ENCODE measurements at regions not wholly inside any gene's neighbourhood (a gene's known extent, or its start where the extent isn't known, plus 50 kb on each side); places are given as distances from the start of the nearest gene placed in this dataset.
"Not testable (repeated sequence)": the region's sequence is repeated elsewhere in the genome, so short reads cannot be mapped to it uniquely, and the experiment has no call there.

GRCh38 chr5:108581026-108581425 is 166.7 kb upstream of the FER start:
- no peak for DNase-seq

GRCh38 chr5:108579236-108579635 is 168.5 kb upstream of the FER start:
- no peak for DNase-seq

- DNase-seq, result no peak
These were observed 168.9 kb upstream of the FER start for GRCh38 chr5:108578791-108579190.

- DNase-seq, result no peak
These were observed 180.3 kb upstream of the FER start for GRCh38 chr5:108567429-108567828.

- no peak for DNase-seq
These were observed 182.5 kb upstream of the FBXL17 start for GRCh38 chr5:108564441-108564840.

GRCh38 chr5:108562205-108562454 is 180.2 kb upstream of the FBXL17 start:
- DNase-seq, result no peak

GRCh38 chr5:108561416-108562204 is 179.7 kb upstream of the FBXL17 start:
- DNase-seq, result no peak

GRCh38 chr5:108560581-108560980 is 178.7 kb upstream of the FBXL17 start:
- no peak for DNase-seq

GRCh38 chr5:108560166-108560565 is 178.3 kb upstream of the FBXL17 start:
- DNase-seq, result no peak

- not testable (repeated sequence) for DNase-seq
These were observed 176.9 kb upstream of the FBXL17 start for GRCh38 chr5:108558840-108559239.

GRCh38 chr5:108558142-108558541 is 176.2 kb upstream of the FBXL17 start:
- not testable (repeated sequence) for DNase-seq

GRCh38 chr5:108557686-108558085 is 175.8 kb upstream of the FBXL17 start:
- no peak for DNase-seq

- no peak for DNase-seq
These were observed 174.7 kb upstream of the FBXL17 start for GRCh38 chr5:108556441-108557145.

GRCh38 chr5:108548684-108549596 is 167.0 kb upstream of the FBXL17 start:
- DNase-seq, result no peak

GRCh38 chr5:108546939-108547338 is 165.0 kb upstream of the FBXL17 start:
- no peak for DNase-seq

- no peak for DNase-seq
These were observed 163.4 kb upstream of the FBXL17 start for GRCh38 chr5:108545301-108545700.

GRCh38 chr5:108543486-108543885 is 161.6 kb upstream of the FBXL17 start:
- no peak for DNase-seq

GRCh38 chr5:108541836-108542235 is 159.9 kb upstream of the FBXL17 start:
- DNase-seq, result no peak

GRCh38 chr5:108536321-108536720 is 154.4 kb upstream of the FBXL17 start:
- DNase-seq, result no peak

- DNase-seq, result not testable (repeated sequence)
These were observed 150.2 kb upstream of the FBXL17 start for GRCh38 chr5:108532129-108532445.

- DNase-seq, result no peak
These were observed 149.7 kb upstream of the FBXL17 start for GRCh38 chr5:108531367-108532128.

- DNase-seq, result no peak
These were observed 148.8 kb upstream of the FBXL17 start for GRCh38 chr5:108530706-108531105.

- no peak for DNase-seq
These were observed 147.5 kb upstream of the FBXL17 start for GRCh38 chr5:108529381-108529780.
